ENCODE measurements at regions not wholly inside any gene's neighbourhood (a gene's known extent, or its start where the extent isn't known, plus 50 kb on each side); places are given as distances from the start of the nearest gene placed in this dataset.

DNA sequence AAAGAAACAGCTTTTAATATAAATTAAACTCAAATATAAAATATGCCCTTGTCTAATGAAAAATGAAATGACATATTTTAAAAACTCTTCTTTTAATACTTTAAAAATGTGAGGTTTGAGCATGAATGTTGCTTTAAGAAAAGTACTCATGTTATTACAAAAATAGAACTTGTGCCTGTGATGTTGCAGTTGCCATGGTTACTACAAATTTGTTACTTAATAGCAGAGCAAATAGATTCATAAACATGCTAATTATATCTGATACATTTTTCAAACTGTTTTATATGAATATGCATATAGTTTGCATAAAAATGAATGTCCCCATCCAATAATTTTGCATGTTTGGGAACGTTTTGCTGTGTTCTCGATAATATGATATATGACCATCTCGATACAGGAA lies 152.3 kb upstream of the DPYD start:
- no peaks in the 10 kb centered on the region for H3K36me3 Mint-ChIP-seq (ENCODE audit: low read depth)
- H3K27me3 ChIP-seq (ENCODE audit: control insufficient read depth in 1 of 2, insufficient read depth in 2 of 2, low read length in 2 of 2): no peaks in the 10 kb centered on the region
- CTCF ChIA-PET: no interaction called here

GRCh38 chr1:98072047-98072446 lies 151.2 kb upstream of the DPYD start:
- ATAC-seq (ENCODE audit: poor library complexity) (no peak), DNase-seq (no peak)
- ChIA-PET CTCF (interaction anchor here (1.2 kb wide), 1 partner anchor 18 kb away, joined by 3 read pairs; no protein-coding TSS in a partner anchor), POLR2A (no interaction called here)
- Mint-ChIP-seq H3K27me3 (peaks cover 11% of the 10 kb centered on the region), H3K9me3 (no peaks in the 10 kb centered on the region), H3K4me3 (no peak overlapping the region), H3K4me1 (ENCODE audit: low read depth) (no peaks in the 10 kb centered on the region), H3K36me3 (ENCODE audit: low read depth) (no peaks in the 10 kb centered on the region), H3K27ac (no peak overlapping the region)
- Histone ChIP-seq H3K36me3 (ENCODE audit: insufficient read depth, low read length) (no peaks in the 10 kb centered on the region), H3K9me3 (ENCODE audit: control insufficient read depth in 1 of 2, insufficient read depth in 1 of 2, low read length in 2 of 2) (no peaks in the 10 kb centered on the region), H3K4me1 (ENCODE audit: insufficient read depth, low read length) (no peaks in the 10 kb centered on the region), H3K4me3 (ENCODE audit: low read length) (no peak overlapping the region), H3K27ac (ENCODE audit: low read depth in 1 of 2, low read length in 2 of 2) (no peak overlapping the region), H3K27me3 (ENCODE audit: control insufficient read depth in 1 of 2, insufficient read depth in 2 of 2, low read length in 2 of 2) (no peaks in the 10 kb centered on the region)
- TF ChIP-seq, protein P1, sequence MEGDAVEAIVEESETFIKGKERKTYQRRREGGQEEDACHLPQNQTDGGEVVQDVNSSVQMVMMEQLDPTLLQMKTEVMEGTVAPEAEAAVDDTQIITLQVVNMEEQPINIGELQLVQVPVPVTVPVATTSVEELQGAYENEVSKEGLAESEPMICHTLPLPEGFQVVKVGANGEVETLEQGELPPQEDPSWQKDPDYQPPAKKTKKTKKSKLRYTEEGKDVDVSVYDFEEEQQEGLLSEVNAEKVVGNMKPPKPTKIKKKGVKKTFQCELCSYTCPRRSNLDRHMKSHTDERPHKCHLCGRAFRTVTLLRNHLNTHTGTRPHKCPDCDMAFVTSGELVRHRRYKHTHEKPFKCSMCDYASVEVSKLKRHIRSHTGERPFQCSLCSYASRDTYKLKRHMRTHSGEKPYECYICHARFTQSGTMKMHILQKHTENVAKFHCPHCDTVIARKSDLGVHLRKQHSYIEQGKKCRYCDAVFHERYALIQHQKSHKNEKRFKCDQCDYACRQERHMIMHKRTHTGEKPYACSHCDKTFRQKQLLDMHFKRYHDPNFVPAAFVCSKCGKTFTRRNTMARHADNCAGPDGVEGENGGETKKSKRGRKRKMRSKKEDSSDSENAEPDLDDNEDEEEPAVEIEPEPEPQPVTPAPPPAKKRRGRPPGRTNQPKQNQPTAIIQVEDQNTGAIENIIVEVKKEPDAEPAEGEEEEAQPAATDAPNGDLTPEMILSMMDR (IDR thresholded peaks at IDR 0.05): no peak
- intact Hi-C loops (cut with DNase I, micrococcal nuclease): no loop called here

More for the DNA sequence above, 152.3 kb upstream of the DPYD start:
- Histone ChIP-seq H3K27ac (ENCODE audit: low read depth in 1 of 2, low read length in 2 of 2) (no peak overlapping the region), H3K4me3 (ENCODE audit: low read length) (no peak overlapping the region), H3K36me3 (ENCODE audit: insufficient read depth, low read length) (no peaks in the 10 kb centered on the region), H3K4me1 (ENCODE audit: insufficient read depth, low read length) (no peaks in the 10 kb centered on the region), H3K9me3 (ENCODE audit: control insufficient read depth in 1 of 2, insufficient read depth in 1 of 2, low read length in 2 of 2) (no peaks in the 10 kb centered on the region)
- no peak overlapping the region for H3K27ac Mint-ChIP-seq
- no peaks in the 10 kb centered on the region for H3K9me3 Mint-ChIP-seq
- no peaks in the 10 kb centered on the region for H3K4me1 Mint-ChIP-seq (ENCODE audit: low read depth)
- ATAC-seq (ENCODE audit: poor library complexity) (no peak), DNase-seq (no peak)
- TF ChIP-seq, protein P1 (IDR thresholded peaks at IDR 0.05): no peak
- POLR2A ChIA-PET: no interaction called here
- no peak overlapping the region for H3K4me3 Mint-ChIP-seq
- peaks cover 8% of the 10 kb centered on the region for H3K27me3 Mint-ChIP-seq
- intact Hi-C loops (cut with DNase I, micrococcal nuclease): no loop called here

DNA sequence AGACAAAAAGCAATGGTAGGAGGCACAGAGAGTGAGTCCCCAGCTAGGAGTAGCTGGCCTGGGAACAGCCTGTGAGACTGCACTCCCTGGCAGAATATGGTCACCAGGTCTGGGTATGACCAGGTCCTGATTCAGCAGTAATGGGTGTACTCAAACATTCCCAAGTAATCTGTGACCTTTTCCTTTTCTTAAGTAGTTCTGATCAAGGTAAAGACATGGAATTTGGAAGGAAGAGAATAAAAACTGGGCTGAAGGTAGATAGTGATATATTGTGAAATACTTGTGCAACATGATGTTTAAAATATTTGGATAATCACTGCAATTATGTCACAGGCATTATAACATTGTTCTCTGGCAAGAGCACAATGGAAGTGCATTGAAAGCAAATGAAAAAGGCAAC lies 147.2 kb upstream of the DPYD start:
- H3K4me1 Mint-ChIP-seq (ENCODE audit: low read depth): no peaks in the 10 kb centered on the region
- intact Hi-C loops (cut with DNase I, micrococcal nuclease): no loop called here

More for the DNA sequence above, 147.2 kb upstream of the DPYD start:
- Histone ChIP-seq H3K4me1 (ENCODE audit: insufficient read depth, low read length) (no peaks in the 10 kb centered on the region), H3K36me3 (ENCODE audit: insufficient read depth, low read length) (no peaks in the 10 kb centered on the region), H3K27ac (ENCODE audit: low read depth in 1 of 2, low read length in 2 of 2) (no peak overlapping the region), H3K9me3 (ENCODE audit: control insufficient read depth in 1 of 2, insufficient read depth in 1 of 2, low read length in 2 of 2) (no peaks in the 10 kb centered on the region), H3K4me3 (ENCODE audit: low read length) (no peak overlapping the region), H3K27me3 (ENCODE audit: control insufficient read depth in 1 of 2, insufficient read depth in 2 of 2, low read length in 2 of 2) (no peaks in the 10 kb centered on the region)
- CTCF ChIA-PET: no interaction called here
- Mint-ChIP-seq H3K36me3 (ENCODE audit: low read depth) (no peaks in the 10 kb centered on the region), H3K27me3 (peaks cover 18% of the 10 kb centered on the region), H3K4me3 (no peak overlapping the region), H3K9me3 (no peaks in the 10 kb centered on the region), H3K27ac (no peak overlapping the region)
- ATAC-seq (ENCODE audit: poor library complexity) (no peak), DNase-seq (no peak)
- POLR2A ChIA-PET: no interaction called here
- TF ChIP-seq, protein P1 (IDR thresholded peaks at IDR 0.05): no peak

Data from CD4-positive, alpha-beta T cell (primary cell).